ENCODE measurements at regions not wholly inside any gene's neighbourhood (a gene's known extent, or its start where the extent isn't known, plus 50 kb on each side); places are given as distances from the start of the nearest gene placed in this dataset.

DNA sequence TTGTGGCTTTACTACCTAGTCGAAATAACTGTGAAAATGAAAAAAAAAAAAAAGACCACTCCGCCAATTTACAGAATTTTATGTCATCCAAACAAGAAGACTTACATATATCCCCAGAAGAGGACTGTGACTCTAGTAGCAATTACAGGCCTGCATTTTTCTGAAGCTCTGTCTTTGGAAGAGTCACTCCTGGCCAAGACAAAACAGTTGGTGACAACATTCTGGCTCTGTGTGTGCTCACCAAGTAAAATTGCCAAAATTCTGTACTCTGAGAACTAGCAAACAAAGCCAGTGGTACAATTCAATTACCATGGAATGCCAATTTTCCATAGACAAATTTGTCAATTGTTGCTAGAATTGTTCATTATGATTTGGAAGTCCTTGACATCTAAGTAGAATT, 311.1 kb downstream of the PDGFC start:
- no peak for DNase-seq (ENCODE audit: low spot score)
- TF ChIP-seq, protein P1, sequence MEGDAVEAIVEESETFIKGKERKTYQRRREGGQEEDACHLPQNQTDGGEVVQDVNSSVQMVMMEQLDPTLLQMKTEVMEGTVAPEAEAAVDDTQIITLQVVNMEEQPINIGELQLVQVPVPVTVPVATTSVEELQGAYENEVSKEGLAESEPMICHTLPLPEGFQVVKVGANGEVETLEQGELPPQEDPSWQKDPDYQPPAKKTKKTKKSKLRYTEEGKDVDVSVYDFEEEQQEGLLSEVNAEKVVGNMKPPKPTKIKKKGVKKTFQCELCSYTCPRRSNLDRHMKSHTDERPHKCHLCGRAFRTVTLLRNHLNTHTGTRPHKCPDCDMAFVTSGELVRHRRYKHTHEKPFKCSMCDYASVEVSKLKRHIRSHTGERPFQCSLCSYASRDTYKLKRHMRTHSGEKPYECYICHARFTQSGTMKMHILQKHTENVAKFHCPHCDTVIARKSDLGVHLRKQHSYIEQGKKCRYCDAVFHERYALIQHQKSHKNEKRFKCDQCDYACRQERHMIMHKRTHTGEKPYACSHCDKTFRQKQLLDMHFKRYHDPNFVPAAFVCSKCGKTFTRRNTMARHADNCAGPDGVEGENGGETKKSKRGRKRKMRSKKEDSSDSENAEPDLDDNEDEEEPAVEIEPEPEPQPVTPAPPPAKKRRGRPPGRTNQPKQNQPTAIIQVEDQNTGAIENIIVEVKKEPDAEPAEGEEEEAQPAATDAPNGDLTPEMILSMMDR (IDR thresholded peaks at IDR 0.05; ENCODE audit: borderline replicate concordance, control extremely low read depth, extremely low read depth, insufficient read depth, missing control alignments), result no peak
- in situ Hi-C loops (cut with MboI; ENCODE audit: low sequenced_read_pairs, unreplicated experiment), result no loop called here

DNA sequence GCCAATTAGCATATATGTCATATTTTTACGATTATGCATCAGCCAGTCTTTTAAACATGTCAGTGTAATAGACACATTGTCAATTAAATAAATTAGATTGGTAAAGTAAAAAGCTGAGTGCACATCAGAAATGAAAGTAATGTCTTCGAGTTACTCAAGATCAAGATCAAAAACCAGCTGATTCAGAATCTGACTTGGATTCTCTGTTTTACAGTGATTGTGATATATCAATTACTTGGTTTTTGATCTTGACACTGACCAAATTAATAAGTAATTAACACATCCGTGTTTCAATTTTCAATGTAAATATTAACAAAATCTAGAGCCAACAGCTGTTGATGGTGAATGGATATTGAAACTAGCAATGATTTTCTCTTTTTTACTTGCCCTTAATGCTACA, 311.6 kb downstream of the PDGFC start:
- TF ChIP-seq, protein P1 (IDR thresholded peaks at IDR 0.05; ENCODE audit: borderline replicate concordance, control extremely low read depth, extremely low read depth, insufficient read depth, missing control alignments), result no peak
- no peak for DNase-seq (ENCODE audit: low spot score)
- in situ Hi-C loops (cut with MboI; ENCODE audit: low sequenced_read_pairs, unreplicated experiment), result no loop called here

DNA sequence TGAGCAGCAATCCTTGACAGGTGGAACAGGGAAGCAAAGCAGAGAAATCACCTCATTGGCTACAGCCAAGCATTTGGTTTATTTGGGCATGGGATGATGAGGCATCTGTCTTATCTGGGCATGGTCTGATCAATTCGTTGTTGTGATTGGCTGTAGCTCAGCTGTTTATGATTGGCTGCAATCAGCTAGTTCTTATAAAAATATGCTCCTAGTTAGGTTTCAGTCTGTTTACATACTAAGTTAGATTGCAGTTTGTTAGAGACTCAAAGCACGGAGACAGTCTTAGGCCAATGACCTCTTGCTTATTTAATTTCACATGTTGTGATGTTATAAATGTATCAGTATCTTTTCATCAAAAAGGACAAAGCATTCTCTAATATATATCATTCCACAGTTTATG, 312.0 kb downstream of the PDGFC start:
- in situ Hi-C loops (cut with MboI; ENCODE audit: low sequenced_read_pairs, unreplicated experiment), result no loop called here
- TF ChIP-seq, protein P1 (IDR thresholded peaks at IDR 0.05; ENCODE audit: borderline replicate concordance, control extremely low read depth, extremely low read depth, insufficient read depth, missing control alignments), result no peak

DNA sequence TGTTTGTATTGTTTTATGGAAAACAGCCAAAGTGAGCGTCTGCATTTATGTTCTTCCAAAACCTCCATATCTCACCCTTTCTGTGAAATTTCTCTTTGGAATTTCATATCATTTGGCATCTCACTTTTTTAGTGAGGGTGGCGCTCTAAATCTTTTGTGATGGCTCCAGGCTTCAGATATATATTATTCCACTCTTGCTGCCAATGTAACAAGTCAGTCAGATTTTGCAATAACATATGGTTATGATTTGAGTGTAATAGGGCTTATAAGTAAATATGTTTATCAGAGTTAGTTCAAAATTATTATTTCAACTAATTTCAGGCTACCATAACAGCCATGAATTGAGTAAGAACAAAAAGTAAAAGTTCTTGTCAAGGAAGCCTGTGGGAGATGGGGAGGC, 314.7 kb downstream of the PDGFC start:
- TF ChIP-seq, protein P1 (IDR thresholded peaks at IDR 0.05; ENCODE audit: borderline replicate concordance, control extremely low read depth, extremely low read depth, insufficient read depth, missing control alignments), result no peak
- in situ Hi-C loops (cut with MboI; ENCODE audit: low sequenced_read_pairs, unreplicated experiment), result no loop called here
- no peak for DNase-seq (ENCODE audit: low spot score)

More for the DNA sequence above, 312.0 kb downstream of the PDGFC start:
- no peak for DNase-seq (ENCODE audit: low spot score)

DNA sequence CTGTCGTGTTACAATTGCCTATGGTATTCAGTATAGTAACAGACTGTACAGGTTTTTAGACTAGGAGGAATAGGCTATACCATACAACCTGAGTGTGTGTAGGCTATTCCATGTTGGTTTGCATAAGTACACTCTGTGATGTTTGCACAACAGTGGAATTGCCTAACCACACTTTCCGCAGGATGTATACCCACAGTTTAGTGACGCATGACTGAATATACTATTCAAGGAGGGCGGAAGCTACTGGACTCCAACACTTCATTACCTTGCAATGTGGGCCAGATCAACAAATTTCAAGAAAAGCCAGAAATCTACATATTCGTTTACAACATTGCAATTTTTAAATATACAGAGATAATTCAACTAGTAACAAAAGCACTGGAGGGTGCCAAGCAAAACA, 317.2 kb downstream of the PDGFC start:
- TF ChIP-seq, protein P1 (IDR thresholded peaks at IDR 0.05; ENCODE audit: borderline replicate concordance, control extremely low read depth, extremely low read depth, insufficient read depth, missing control alignments), result no peak
- DNase-seq (ENCODE audit: low spot score), result no peak
- in situ Hi-C loops (cut with MboI; ENCODE audit: low sequenced_read_pairs, unreplicated experiment), result no loop called here

DNA sequence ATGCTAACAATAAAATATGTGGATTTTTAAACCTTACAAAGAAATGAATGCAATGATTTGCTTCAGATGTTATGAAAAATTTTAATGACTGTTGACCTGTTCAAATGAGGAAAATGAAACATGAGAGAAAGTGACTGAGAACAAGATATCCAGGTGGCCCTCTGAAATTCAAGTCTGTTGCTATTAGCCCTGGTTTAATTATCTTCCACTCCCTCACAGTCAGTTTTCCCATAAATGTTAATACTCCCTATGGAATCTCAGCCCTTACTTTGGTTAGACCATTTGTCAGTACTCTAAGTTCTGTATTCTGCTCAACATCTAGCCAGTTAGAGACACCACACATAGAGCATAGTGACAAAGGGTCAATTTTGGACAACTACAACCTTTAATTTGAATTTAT, 327.8 kb downstream of the PDGFC start:
- TF ChIP-seq, protein P1 (IDR thresholded peaks at IDR 0.05; ENCODE audit: borderline replicate concordance, control extremely low read depth, extremely low read depth, insufficient read depth, missing control alignments), result no peak
- in situ Hi-C loops (cut with MboI; ENCODE audit: low sequenced_read_pairs, unreplicated experiment), result no loop called here

DNA sequence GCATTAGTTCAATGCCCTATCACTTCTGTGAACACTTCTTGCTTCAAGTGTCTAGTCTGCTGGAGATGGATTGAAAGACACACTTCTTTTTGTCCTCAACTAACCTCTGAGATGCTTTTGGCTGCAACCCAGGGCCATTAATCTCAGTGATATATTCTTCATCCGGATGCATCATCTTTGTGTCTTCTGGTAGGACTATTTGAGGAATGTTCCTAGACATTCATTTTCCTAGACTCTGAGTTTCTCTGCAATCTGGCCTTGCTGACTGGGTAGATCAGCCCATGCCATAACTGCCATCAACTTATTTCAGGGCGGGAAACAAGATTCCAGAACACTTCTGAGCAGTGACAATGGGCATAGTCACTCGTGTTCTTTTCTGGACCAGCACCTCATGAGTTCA, 329.4 kb downstream of the PDGFC start:
- TF ChIP-seq, protein P1 (IDR thresholded peaks at IDR 0.05; ENCODE audit: borderline replicate concordance, control extremely low read depth, extremely low read depth, insufficient read depth, missing control alignments), result no peak
- in situ Hi-C loops (cut with MboI; ENCODE audit: low sequenced_read_pairs, unreplicated experiment), result no loop called here
- DNase-seq (ENCODE audit: low spot score), result no peak

More for the DNA sequence above, 327.8 kb downstream of the PDGFC start:
- DNase-seq (ENCODE audit: low spot score), result no peak
